Mesothelial cell of epicardium (in vitro differentiated cells): ENCODE measurements at regions not wholly inside any gene's neighbourhood (a gene's known extent, or its start where the extent isn't known, plus 50 kb on each side); places are given as distances from the start of the nearest gene placed in this dataset.
A peak's percentile ranks its signal among the peaks of the same experiment; 100 is the strongest.

Experiments
- DNase-seq, 2 experiments: peaks; one replicate each; pipeline ENCODE4 v3.0.0; 2021; ENCODE audit warnings: low spot score in 2 of 2; ENCODE audit not compliant: unreplicated experiment in 2 of 2
- H3K27ac Mint-ChIP-seq: 2 replicates; pipeline ENCODE4 v1.8.0; 2021; ENCODE audit warnings: mixed read lengths
- H3K27me3 Mint-ChIP-seq: 2 replicates; pipeline ENCODE4 v1.8.0; 2021; ENCODE audit warnings: low read depth, mixed read lengths
- H3K36me3 Mint-ChIP-seq: 2 replicates; pipeline ENCODE4 v1.8.0; 2021; ENCODE audit warnings: mixed read lengths
- H3K4me1 Mint-ChIP-seq: 2 replicates; pipeline ENCODE4 v1.8.0; 2021; ENCODE audit warnings: mixed read lengths
- H3K4me3 Mint-ChIP-seq: 2 replicates; pipeline ENCODE4 v1.8.0; 2021; ENCODE audit warnings: mild to moderate bottlenecking, moderate library complexity, mixed read lengths
- H3K9me3 Mint-ChIP-seq: 2 replicates; pipeline ENCODE4 v1.8.0; 2021; ENCODE audit warnings: mixed read lengths
- CTCF ChIP-seq: fragments of 200-600 bp; sonication (generic); IDR thresholded peaks from one replicate; pipeline ENCODE4 v1.5.0; 2021; ENCODE audit warnings: antibody characterized with exemption; ENCODE audit not compliant: unreplicated experiment

- no peaks in the 10 kb centered on the region for H3K36me3 Mint-ChIP-seq
- no peak overlapping the region for H3K4me3 Mint-ChIP-seq
- H3K9me3 Mint-ChIP-seq: peaks cover under 1% of the 10 kb centered on the region
- DNase-seq: no peak
- H3K27ac Mint-ChIP-seq: peak overlapping the region; percentile 17
- H3K27me3 Mint-ChIP-seq: no peaks in the 10 kb centered on the region
- peaks cover 30% of the 10 kb centered on the region for H3K4me1 Mint-ChIP-seq
- TF ChIP-seq CTCF: no peak
Measured at GRCh38 chr1:8165595-8166360, 139.7 kb upstream of the ERRFI1 start.

- Mint-ChIP-seq H3K27ac (no peak overlapping the region), H3K4me1 (peaks cover 25% of the 10 kb centered on the region), H3K9me3 (peaks cover 3% of the 10 kb centered on the region), H3K36me3 (peaks cover 1% of the 10 kb centered on the region), H3K27me3 (no peaks in the 10 kb centered on the region), H3K4me3 (no peak overlapping the region)
- DNase-seq: no peak
- TF ChIP-seq CTCF: no peak
Measured at GRCh38 chr1:8164670-8165069, 138.6 kb upstream of the ERRFI1 start.

GRCh38 chr1:8163039-8163438, 136.9 kb upstream of the ERRFI1 start:
- H3K27ac Mint-ChIP-seq: no peak overlapping the region
- H3K27me3 Mint-ChIP-seq: no peaks in the 10 kb centered on the region
- TF ChIP-seq CTCF: no peak
- peaks cover 1% of the 10 kb centered on the region for H3K36me3 Mint-ChIP-seq
- no peak overlapping the region for H3K4me3 Mint-ChIP-seq
- no peak for DNase-seq
- H3K9me3 Mint-ChIP-seq: peaks cover 3% of the 10 kb centered on the region
- peaks cover 19% of the 10 kb centered on the region for H3K4me1 Mint-ChIP-seq

GRCh38 chr1:8162168-8162567, 136.1 kb upstream of the ERRFI1 start:
- Mint-ChIP-seq H3K4me3 (no peak overlapping the region), H3K27me3 (no peaks in the 10 kb centered on the region), H3K27ac (peak overlapping the region; percentile 58), H3K4me1 (peaks cover 18% of the 10 kb centered on the region), H3K36me3 (peaks cover 1% of the 10 kb centered on the region), H3K9me3 (peaks cover 3% of the 10 kb centered on the region)
- no peak for DNase-seq
- TF ChIP-seq CTCF: no peak

- peaks cover 1% of the 10 kb centered on the region for H3K36me3 Mint-ChIP-seq
- no peak for DNase-seq
- H3K4me1 Mint-ChIP-seq: peaks cover 13% of the 10 kb centered on the region
- peaks cover 3% of the 10 kb centered on the region for H3K9me3 Mint-ChIP-seq
- no peaks in the 10 kb centered on the region for H3K27me3 Mint-ChIP-seq
- no peak overlapping the region for H3K27ac Mint-ChIP-seq
- TF ChIP-seq CTCF: no peak
- no peak overlapping the region for H3K4me3 Mint-ChIP-seq
Measured at GRCh38 chr1:8161546-8162105, 135.5 kb upstream of the ERRFI1 start.
